ENCODE measurements at regions not wholly inside any gene's neighbourhood (a gene's known extent, or its start where the extent isn't known, plus 50 kb on each side); places are given as distances from the start of the nearest gene placed in this dataset.

DNA sequence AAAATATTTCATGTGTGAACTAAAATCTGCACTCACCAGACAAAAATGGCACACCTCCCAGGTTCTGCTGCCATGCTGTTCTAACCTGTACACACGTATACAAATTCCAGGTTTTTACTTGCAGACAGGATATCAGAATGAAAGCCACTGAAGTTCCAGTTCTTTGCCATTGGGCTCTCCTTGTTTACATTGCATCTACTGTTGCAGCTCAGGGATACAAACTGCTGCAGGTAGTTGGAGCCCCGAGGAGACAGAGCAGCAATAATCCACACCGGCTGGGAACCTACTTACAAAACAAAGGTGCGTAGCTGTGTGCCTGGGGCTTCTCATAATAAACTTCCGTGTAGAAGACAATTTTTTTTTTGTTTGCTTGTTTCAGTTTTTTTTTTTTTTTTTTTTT is 59.6 kb downstream of the HAPSTR1 start:
- TF ChIP-seq, protein P1, sequence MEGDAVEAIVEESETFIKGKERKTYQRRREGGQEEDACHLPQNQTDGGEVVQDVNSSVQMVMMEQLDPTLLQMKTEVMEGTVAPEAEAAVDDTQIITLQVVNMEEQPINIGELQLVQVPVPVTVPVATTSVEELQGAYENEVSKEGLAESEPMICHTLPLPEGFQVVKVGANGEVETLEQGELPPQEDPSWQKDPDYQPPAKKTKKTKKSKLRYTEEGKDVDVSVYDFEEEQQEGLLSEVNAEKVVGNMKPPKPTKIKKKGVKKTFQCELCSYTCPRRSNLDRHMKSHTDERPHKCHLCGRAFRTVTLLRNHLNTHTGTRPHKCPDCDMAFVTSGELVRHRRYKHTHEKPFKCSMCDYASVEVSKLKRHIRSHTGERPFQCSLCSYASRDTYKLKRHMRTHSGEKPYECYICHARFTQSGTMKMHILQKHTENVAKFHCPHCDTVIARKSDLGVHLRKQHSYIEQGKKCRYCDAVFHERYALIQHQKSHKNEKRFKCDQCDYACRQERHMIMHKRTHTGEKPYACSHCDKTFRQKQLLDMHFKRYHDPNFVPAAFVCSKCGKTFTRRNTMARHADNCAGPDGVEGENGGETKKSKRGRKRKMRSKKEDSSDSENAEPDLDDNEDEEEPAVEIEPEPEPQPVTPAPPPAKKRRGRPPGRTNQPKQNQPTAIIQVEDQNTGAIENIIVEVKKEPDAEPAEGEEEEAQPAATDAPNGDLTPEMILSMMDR (conservative IDR thresholded peaks at IDR 0.05; ENCODE audit: low read length), result no peak
- TF ChIP-seq EZH2phosphoT487 (IDR thresholded peaks at IDR 0.05; ENCODE audit: borderline replicate concordance), result no peak
